SK-N-MC (cell line): ENCODE measurements at regions not wholly inside any gene's neighbourhood (a gene's known extent, or its start where the extent isn't known, plus 50 kb on each side); places are given as distances from the start of the nearest gene placed in this dataset.

Source experiments
- EZH2 ChIP-seq: fragments of 200-600 bp; sonication (generic); IDR thresholded peaks from one replicate; pipeline ENCODE4 v1.6.1; 2017; ENCODE audit warnings: antibody characterized with exemption
- POLR2AphosphoS5 ChIP-seq: IDR thresholded peaks from 2 replicates; pipeline ENCODE4 v1.6.1; 2012; ENCODE audit warnings: mild to moderate bottlenecking, low read depth, low read length, borderline replicate concordance

- TF ChIP-seq POLR2AphosphoS5 (no peak), EZH2 (no peak)
Observed at GRCh38 chr11:45459491-45459890, 173.3 kb upstream of the SYT13 start.
